HG02852 (cell line): ENCODE measurements at regions not wholly inside any gene's neighbourhood (a gene's known extent, or its start where the extent isn't known, plus 50 kb on each side); places are given as distances from the start of the nearest gene placed in this dataset.
"Not testable (repeated sequence)": the region's sequence is repeated elsewhere in the genome, so short reads cannot be mapped to it uniquely, and the experiment has no call there.

ENCODE experiments used
- ATAC-seq: cut with Tn5 transposase; IDR thresholded peaks from one replicate; pipeline ENCODE4 v1.9.1; 2021; ENCODE audit warnings: mild to moderate bottlenecking, moderate library complexity; ENCODE audit not compliant: unreplicated experiment

- ATAC-seq = no peak
Observed at GRCh38 chr1:217049081-217049480, 325.9 kb upstream of the ESRRG start.

- ATAC-seq = peak; percentile 57
Observed at GRCh38 chr1:217048104-217048707, 325.0 kb upstream of the ESRRG start.

GRCh38 chr1:217040711-217041455, 317.7 kb upstream of the ESRRG start:
- ATAC-seq = no peak

- ATAC-seq = no peak
Observed at GRCh38 chr1:217039926-217040325, 316.7 kb upstream of the ESRRG start.

GRCh38 chr1:217039139-217039538, 315.9 kb upstream of the ESRRG start:
- not testable (repeated sequence) for ATAC-seq

- ATAC-seq = no peak
Observed at GRCh38 chr1:217036757-217037156, 313.5 kb upstream of the ESRRG start.

GRCh38 chr1:217032715-217033367, 309.6 kb upstream of the ESRRG start:
- ATAC-seq = no peak

- no peak for ATAC-seq
Observed at GRCh38 chr1:217029281-217030157, 306.3 kb upstream of the ESRRG start.

- ATAC-seq = peak; percentile 86
Observed at GRCh38 chr1:217027403-217028080, 304.3 kb upstream of the ESRRG start.

- no peak for ATAC-seq
Observed at GRCh38 chr1:217026531-217026930, 303.3 kb upstream of the ESRRG start.

- no peak for ATAC-seq
Observed at GRCh38 chr1:217025381-217025780, 302.2 kb upstream of the ESRRG start.

- ATAC-seq = no peak
Observed at GRCh38 chr1:217024911-217025310, 301.7 kb upstream of the ESRRG start.

- no peak for ATAC-seq
Observed at GRCh38 chr1:217021956-217022355, 298.7 kb upstream of the ESRRG start.

- ATAC-seq = no peak
Observed at GRCh38 chr1:217021400-217021799, 298.2 kb upstream of the ESRRG start.

- no peak for ATAC-seq
Observed at GRCh38 chr1:217019475-217019874, 296.2 kb upstream of the ESRRG start.

GRCh38 chr1:217018648-217019047, 295.4 kb upstream of the ESRRG start:
- ATAC-seq = no peak

GRCh38 chr1:217017165-217017564, 293.9 kb upstream of the ESRRG start:
- ATAC-seq = no peak

GRCh38 chr1:217014066-217014465, 290.8 kb upstream of the ESRRG start:
- ATAC-seq = no peak

- no peak for ATAC-seq
Observed at GRCh38 chr1:217012659-217013058, 289.4 kb upstream of the ESRRG start.

- ATAC-seq = no peak
Observed at GRCh38 chr1:217011097-217011496, 287.9 kb upstream of the ESRRG start.

GRCh38 chr1:217010253-217010652, 287.0 kb upstream of the ESRRG start:
- no peak for ATAC-seq
